HEK293 (cell line): ENCODE measurements at regions not wholly inside any gene's neighbourhood (a gene's known extent, or its start where the extent isn't known, plus 50 kb on each side); places are given as distances from the start of the nearest gene placed in this dataset.

ENCODE experiments used
- BCL11A ChIP-seq: fragments of 450-650 bp; formaldehyde crosslinking; IDR thresholded peaks from 2 replicates; pipeline ENCODE4 v1.5.1; 2016; ENCODE audit warnings: low read depth, missing biosample characterization, missing genetic modification characterization
- GLI2 ChIP-seq: fragments of 450-650 bp; formaldehyde crosslinking; IDR thresholded peaks from 2 replicates; pipeline ENCODE4; 2017; ENCODE audit warnings: missing biosample characterization, missing genetic modification characterization, low read depth, borderline replicate concordance
- GLIS1 ChIP-seq: fragments of 450-650 bp; formaldehyde crosslinking; IDR thresholded peaks from 2 replicates; pipeline ENCODE4 v1.5.1; 2016; ENCODE audit warnings: missing biosample characterization, missing genetic modification characterization
- GLIS2 ChIP-seq: fragments of 450-650 bp; formaldehyde crosslinking; IDR thresholded peaks from 2 replicates; pipeline ENCODE4 v1.5.1; 2016; ENCODE audit warnings: missing biosample characterization, missing genetic modification characterization
- KLF16 ChIP-seq: fragments of 450-650 bp; formaldehyde crosslinking; IDR thresholded peaks from 2 replicates; pipeline ENCODE4 v1.5.1; 2017; ENCODE audit warnings: missing biosample characterization, missing genetic modification characterization
- KLF9 ChIP-seq: fragments of 450-650 bp; formaldehyde crosslinking; IDR thresholded peaks from 2 replicates; pipeline ENCODE4 v1.5.1; 2016; ENCODE audit warnings: missing biosample characterization, missing genetic modification characterization, low read depth
- OSR2 ChIP-seq: fragments of 450-650 bp; formaldehyde crosslinking; IDR thresholded peaks from 2 replicates; pipeline ENCODE4 v1.5.1; 2016; ENCODE audit warnings: missing biosample characterization, missing genetic modification characterization
- PRDM4 ChIP-seq: fragments of 450-650 bp; formaldehyde crosslinking; IDR thresholded peaks from 2 replicates; pipeline ENCODE4 v1.5.1; 2017; ENCODE audit warnings: missing biosample characterization, missing genetic modification characterization
- SP2 ChIP-seq: fragments of 450-650 bp; formaldehyde crosslinking; IDR thresholded peaks from 2 replicates; pipeline ENCODE4 v1.5.1; 2016; ENCODE audit warnings: missing biosample characterization, missing genetic modification characterization
- SP3 ChIP-seq: fragments of 450-650 bp; formaldehyde crosslinking; IDR thresholded peaks from 2 replicates; pipeline ENCODE4 v1.5.1; 2016; ENCODE audit warnings: missing biosample characterization, missing genetic modification characterization
- TRIM28 ChIP-seq: IDR thresholded peaks from 2 replicates; pipeline ENCODE4 v1.6.1; 2011; ENCODE audit warnings: low read length, control low read depth, borderline replicate concordance
- TSHZ1 ChIP-seq: fragments of 450-650 bp; formaldehyde crosslinking; IDR thresholded peaks from 2 replicates; pipeline ENCODE4 v1.5.1; 2016; ENCODE audit warnings: missing biosample characterization, missing genetic modification characterization, borderline replicate concordance
- YY1 ChIP-seq: fragments of 450-650 bp; formaldehyde crosslinking; IDR thresholded peaks from 2 replicates; pipeline ENCODE4 v1.5.1; 2018; ENCODE audit warnings: missing biosample characterization, missing genetic modification characterization
- ZBTB26 ChIP-seq: fragments of 450-650 bp; formaldehyde crosslinking; optimal IDR thresholded peaks from 2 replicates; pipeline ENCODE3; 2016; ENCODE audit warnings: missing biosample characterization, mild to moderate bottlenecking, missing genetic modification characterization
- ZBTB49 ChIP-seq: fragments of 450-650 bp; formaldehyde crosslinking; IDR thresholded peaks from 2 replicates; pipeline ENCODE4 v1.5.1; 2016; ENCODE audit warnings: missing biosample characterization, missing genetic modification characterization, low read depth
- ZNF112 ChIP-seq: fragments of 450-650 bp; formaldehyde crosslinking; IDR thresholded peaks from 2 replicates; pipeline ENCODE4 v1.5.0; 2017; ENCODE audit warnings: missing biosample characterization, missing genetic modification characterization
- ZNF146 ChIP-seq: fragments of 450-650 bp; formaldehyde crosslinking; IDR thresholded peaks from 2 replicates; pipeline ENCODE4 v1.5.1; 2016; ENCODE audit warnings: missing biosample characterization, missing genetic modification characterization
- ZNF157 ChIP-seq: fragments of 450-650 bp; formaldehyde crosslinking; IDR thresholded peaks from 2 replicates; pipeline ENCODE4 v1.5.1; 2016; ENCODE audit warnings: missing biosample characterization, missing genetic modification characterization
- ZNF248 ChIP-seq: fragments of 450-650 bp; formaldehyde crosslinking; IDR thresholded peaks from 2 replicates; pipeline ENCODE4 v1.5.1; 2017; ENCODE audit warnings: missing biosample characterization, missing genetic modification characterization
- ZNF292 ChIP-seq: fragments of 450-650 bp; formaldehyde crosslinking; IDR thresholded peaks from 2 replicates; pipeline ENCODE4 v1.5.1; 2016; ENCODE audit warnings: low read depth, missing biosample characterization, missing genetic modification characterization, borderline replicate concordance
- ZNF394 ChIP-seq: fragments of 450-650 bp; formaldehyde crosslinking; IDR thresholded peaks from 2 replicates; pipeline ENCODE4 v1.5.1; 2016; ENCODE audit warnings: missing biosample characterization, missing genetic modification characterization, mild to moderate bottlenecking, moderate library complexity, borderline replicate concordance
- ZNF473 ChIP-seq: fragments of 450-650 bp; formaldehyde crosslinking; IDR thresholded peaks from 2 replicates; pipeline ENCODE4 v1.5.1; 2017; ENCODE audit warnings: missing biosample characterization, missing genetic modification characterization
- ZNF518A ChIP-seq: fragments of 450-650 bp; formaldehyde crosslinking; conservative IDR thresholded peaks from 2 replicates; pipeline ENCODE4 v1.5.1; 2016; ENCODE audit warnings: low read depth, missing biosample characterization, missing genetic modification characterization
- ZNF544 ChIP-seq: fragments of 450-650 bp; formaldehyde crosslinking; IDR thresholded peaks from 2 replicates; pipeline ENCODE4 v1.5.0; 2017; ENCODE audit warnings: missing biosample characterization, missing genetic modification characterization
- ZNF571 ChIP-seq: fragments of 450-650 bp; formaldehyde crosslinking; IDR thresholded peaks from 2 replicates; pipeline ENCODE4 v1.5.0; 2017; ENCODE audit warnings: missing biosample characterization, missing genetic modification characterization
- ZNF660 ChIP-seq: fragments of 450-650 bp; IDR thresholded peaks from 2 replicates; pipeline ENCODE4 v1.5.1; 2018; ENCODE audit warnings: missing biosample characterization, mild to moderate bottlenecking, missing genetic modification characterization
- ZSCAN23 ChIP-seq: fragments of 450-650 bp; formaldehyde crosslinking; IDR thresholded peaks from 2 replicates; pipeline ENCODE4 v1.5.1; 2016; ENCODE audit warnings: missing biosample characterization, missing genetic modification characterization
- ZXDB ChIP-seq: fragments of 450-650 bp; formaldehyde crosslinking; IDR thresholded peaks from 2 replicates; pipeline ENCODE4 v1.5.1; 2016; ENCODE audit warnings: missing biosample characterization, missing genetic modification characterization

- no peak for TF ChIP-seq ZBTB26 (tag by site-specific recombination)
- no peak for TF ChIP-seq ZNF292 (tag by site-specific recombination)
- TF ChIP-seq SP3 (tag by site-specific recombination), result no peak
- no peak for TF ChIP-seq GLI2 (tag by site-specific recombination)
- TF ChIP-seq TRIM28, result peak; percentile 46; the same call in 1 of the 2 replicates
- no peak for TF ChIP-seq ZNF660 (tag by site-specific recombination)
- TF ChIP-seq PRDM4, result 0 out of 2 replicates have a peak, but pooled peaks have one; percentile 26
- TF ChIP-seq GLIS1 (tag by site-specific recombination), result no peak
- no peak for TF ChIP-seq ZNF394 (tag by site-specific recombination)
- no peak for TF ChIP-seq TSHZ1 (tag by site-specific recombination)
- TF ChIP-seq ZNF544 (tag by site-specific recombination), result no peak
- TF ChIP-seq ZXDB (tag by site-specific recombination), result peak; percentile 65
- no peak for TF ChIP-seq YY1
- no peak for TF ChIP-seq ZSCAN23 (tag by site-specific recombination)
- no peak for TF ChIP-seq ZNF157
- no peak for TF ChIP-seq ZNF112 (tag by site-specific recombination)
- TF ChIP-seq SP2 (tag by site-specific recombination), result no peak
- no peak for TF ChIP-seq OSR2 (tag by site-specific recombination)
- TF ChIP-seq ZNF248 (tag by site-specific recombination), result no peak
- no peak for TF ChIP-seq BCL11A
- no peak for TF ChIP-seq ZNF473 (tag by site-specific recombination)
- no peak for TF ChIP-seq ZNF571
- peak; percentile 37; the same call in 1 of the 2 replicates for TF ChIP-seq KLF16
- TF ChIP-seq KLF9, result no peak
- no peak for TF ChIP-seq ZNF146
- no peak for TF ChIP-seq GLIS2 (tag by site-specific recombination)
- TF ChIP-seq ZBTB49, result no peak
- TF ChIP-seq ZNF518A, result no peak
Measured at GRCh38 chrX:12013211-12013618, 125.1 kb upstream of the FRMPD4 start (continued).
